HG02759 (cell line): ENCODE measurements at regions not wholly inside any gene's neighbourhood (a gene's known extent, or its start where the extent isn't known, plus 50 kb on each side); places are given as distances from the start of the nearest gene placed in this dataset.
"Not testable (repeated sequence)": the region's sequence is repeated elsewhere in the genome, so short reads cannot be mapped to it uniquely, and the experiment has no call there.

ENCODE experiments used
- ATAC-seq: cut with Tn5 transposase; IDR thresholded peaks from one replicate; pipeline ENCODE4 v1.9.1; 2021; ENCODE audit warnings: mild to moderate bottlenecking, moderate library complexity; ENCODE audit not compliant: unreplicated experiment

GRCh38 chr10:45056806-45057205 lies 56.1 kb downstream of the ZNF22 start:
- ATAC-seq = not testable (repeated sequence)

GRCh38 chr10:45058580-45058979 lies 57.9 kb downstream of the ZNF22 start:
- no peak for ATAC-seq

GRCh38 chr10:45058992-45059561 lies 58.4 kb downstream of the ZNF22 start:
- ATAC-seq = no peak

- ATAC-seq = no peak
These were observed 58.9 kb downstream of the ZNF22 start for GRCh38 chr10:45059632-45060031.

- no peak for ATAC-seq
These were observed 61.3 kb downstream of the ZNF22 start for GRCh38 chr10:45061982-45062381.

- no peak for ATAC-seq
These were observed 63.0 kb downstream of the ZNF22 start for GRCh38 chr10:45063591-45064231.

- no peak for ATAC-seq
These were observed 64.3 kb downstream of the ZNF22 start for GRCh38 chr10:45064998-45065397.

GRCh38 chr10:45071043-45071813 lies 70.5 kb downstream of the ZNF22 start:
- ATAC-seq = no peak

- no peak for ATAC-seq
These were observed 74.5 kb downstream of the ZNF22 start for GRCh38 chr10:45075216-45075615.

GRCh38 chr10:45075826-45076380 lies 75.2 kb downstream of the ZNF22 start:
- no peak for ATAC-seq

GRCh38 chr10:45076891-45077290 lies 76.2 kb downstream of the ZNF22 start:
- no peak for ATAC-seq

GRCh38 chr10:45080331-45080730 lies 79.6 kb downstream of the ZNF22 start:
- no peak for ATAC-seq

- ATAC-seq = no peak
These were observed 81.5 kb downstream of the ZNF22 start for GRCh38 chr10:45082176-45082575.

- ATAC-seq = no peak
These were observed 91.2 kb downstream of the ZNF22 start for GRCh38 chr10:45091968-45092367.

- ATAC-seq = no peak
These were observed 93.2 kb downstream of the ZNF22 start for GRCh38 chr10:45093945-45094344.

- no peak for ATAC-seq
These were observed 94.6 kb downstream of the ZNF22 start for GRCh38 chr10:45095286-45095685.

GRCh38 chr10:45096001-45096400 lies 95.3 kb downstream of the ZNF22 start:
- ATAC-seq = no peak

- ATAC-seq = no peak
These were observed 99.7 kb downstream of the ZNF22 start for GRCh38 chr10:45100429-45100828.

GRCh38 chr10:45104674-45105073 lies 104.0 kb downstream of the ZNF22 start:
- no peak for ATAC-seq

- not testable (repeated sequence) for ATAC-seq
These were observed 104.6 kb downstream of the ZNF22 start for GRCh38 chr10:45105309-45105708.

- no peak for ATAC-seq
These were observed 105.6 kb downstream of the ZNF22 start for GRCh38 chr10:45106236-45106856.
